Midbrain (tissue), 1 donor: ENCODE measurements at regions not wholly inside any gene's neighbourhood (a gene's known extent, or its start where the extent isn't known, plus 50 kb on each side); places are given as distances from the start of the nearest gene placed in this dataset.

Experiments
- DNase-seq: peaks from one replicate; lab custom pipeline; 2025; lab: John Stamatoyannopoulos, UW

- no peak for DNase-seq
These were observed 330.5 kb downstream of the BUD13 start for GRCh38 chr11:116442238-116442752.

GRCh38 chr11:116439361-116439677, 333.5 kb downstream of the BUD13 start:
- no peak for DNase-seq

GRCh38 chr11:116438651-116439360, 334.0 kb downstream of the BUD13 start:
- DNase-seq, result no peak

GRCh38 chr11:116434986-116435385, 337.8 kb downstream of the BUD13 start:
- DNase-seq, result no peak

- DNase-seq, result no peak
These were observed 340.5 kb downstream of the BUD13 start for GRCh38 chr11:116432301-116432700.

- DNase-seq, result no peak
These were observed 340.9 kb downstream of the BUD13 start for GRCh38 chr11:116431842-116432241.

- DNase-seq, result no peak
These were observed 344.2 kb downstream of the BUD13 start for GRCh38 chr11:116428638-116428975.

DNA sequence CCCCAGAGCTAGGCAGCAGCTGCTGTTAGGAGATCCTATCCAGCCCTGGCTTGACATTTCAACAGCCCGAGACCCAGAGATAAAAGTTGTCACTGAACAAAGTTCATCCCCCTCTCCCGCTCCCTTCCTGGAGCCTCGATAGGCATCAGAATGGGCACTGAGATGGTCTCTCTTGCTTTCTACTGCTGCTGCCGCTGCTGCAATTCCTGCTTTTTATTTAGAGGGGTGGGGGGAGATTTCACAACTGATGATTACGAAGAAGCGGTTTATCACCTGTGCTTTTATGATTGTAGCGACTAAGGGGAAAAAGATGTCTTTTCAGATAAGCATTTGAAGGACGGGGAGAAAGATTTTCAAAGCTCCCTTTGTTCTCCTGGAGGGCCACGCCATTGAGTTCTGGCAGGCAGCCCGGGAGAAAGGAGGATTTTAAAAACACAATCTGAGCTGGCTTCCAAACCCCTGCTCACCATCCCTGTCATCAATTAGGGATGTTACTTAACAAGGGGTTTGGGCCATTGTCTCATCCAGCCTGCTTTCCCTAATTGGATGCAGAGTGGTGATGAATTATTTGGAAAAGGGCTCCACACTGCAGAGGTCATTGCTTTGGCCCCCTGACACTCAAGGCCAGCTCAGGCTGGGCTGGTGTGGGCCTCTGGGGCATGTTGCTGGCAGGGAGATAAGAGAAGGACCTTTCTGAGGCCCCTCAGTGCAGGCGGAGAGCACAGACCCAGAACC, 344.7 kb downstream of the BUD13 start:
- peak; percentile 3 for DNase-seq

DNA sequence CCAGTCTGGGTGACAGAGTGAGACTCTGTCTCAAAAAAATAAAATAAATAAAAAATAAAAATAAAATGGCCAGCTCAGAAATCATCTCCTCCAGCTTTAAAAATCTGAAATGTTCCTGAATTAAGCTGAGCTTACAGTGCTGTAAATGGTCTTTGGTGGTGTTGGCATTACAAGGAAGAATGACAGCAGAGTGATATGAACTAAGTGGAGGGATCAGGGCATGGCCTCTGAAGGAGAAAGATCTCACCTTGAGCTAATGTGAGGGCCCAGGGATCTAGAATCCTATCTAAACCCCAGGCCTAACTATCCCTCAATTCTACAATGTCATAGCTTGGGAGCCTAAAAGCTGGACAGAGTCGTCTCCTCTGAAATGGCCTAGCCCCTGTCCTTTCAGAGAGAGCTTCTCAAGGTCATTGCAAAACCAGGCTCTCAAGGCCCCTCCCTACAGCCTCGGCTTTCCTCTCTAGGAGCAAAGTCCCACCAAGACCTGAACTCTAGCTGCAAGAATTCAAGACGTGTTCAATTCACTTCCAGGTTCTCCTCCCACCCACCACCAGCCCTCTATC, 345.4 kb downstream of the BUD13 start:
- no peak for DNase-seq

DNA sequence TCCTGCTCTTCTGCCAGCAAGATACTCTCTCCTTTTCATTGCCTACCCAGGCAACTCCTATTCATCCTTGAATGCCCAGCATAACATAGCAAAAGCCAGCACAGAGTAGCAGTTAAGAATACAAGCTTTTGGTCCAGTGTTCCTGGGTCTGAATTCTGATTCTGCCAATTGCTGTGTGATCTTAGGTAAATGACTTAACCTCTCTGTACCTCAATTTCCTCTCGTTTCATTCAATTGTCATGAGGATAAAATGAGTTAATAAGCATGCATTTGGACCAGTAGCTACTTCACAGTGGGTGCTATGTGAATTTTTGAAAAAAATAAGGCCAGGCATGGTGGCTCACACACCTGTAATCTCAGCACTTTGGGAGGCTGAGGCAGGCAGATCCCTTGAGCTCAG, 346.0 kb downstream of the BUD13 start:
- no peak for DNase-seq

DNA sequence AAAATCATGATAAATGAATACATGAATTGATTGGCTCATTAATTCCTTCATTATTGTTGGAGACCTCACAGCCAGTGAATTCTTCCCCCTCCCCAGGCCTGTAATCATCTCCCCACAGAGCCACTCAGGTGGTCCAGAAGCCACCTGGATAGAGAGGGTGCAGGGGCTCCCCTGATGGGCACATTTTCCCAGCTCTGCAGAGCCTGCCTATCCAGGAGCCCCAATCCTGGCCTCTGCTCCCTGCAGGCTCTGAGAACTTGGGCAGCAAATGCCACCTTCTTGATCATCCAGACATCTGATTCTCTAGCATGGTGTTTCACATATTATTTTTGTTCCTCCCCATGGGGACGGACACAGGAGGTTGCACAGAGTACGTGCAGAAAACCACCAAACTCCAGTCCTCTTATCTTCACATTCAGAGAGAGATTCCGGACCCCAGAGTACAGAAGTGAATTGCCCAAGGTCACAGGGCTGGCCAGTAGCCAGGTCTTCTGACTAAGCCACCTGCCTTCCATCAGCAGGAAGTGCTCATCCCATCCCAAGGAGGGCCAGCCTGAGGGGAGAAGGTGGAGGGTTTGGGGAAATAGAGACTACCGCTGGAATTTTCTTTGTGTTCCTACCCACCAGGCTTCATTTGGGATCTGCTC, 348.0 kb downstream of the BUD13 start:
- no peak for DNase-seq

GRCh38 chr11:116422956-116423600, 349.7 kb downstream of the BUD13 start:
- no peak for DNase-seq

- no peak for DNase-seq
These were observed 350.2 kb downstream of the BUD13 start for GRCh38 chr11:116422556-116422955.

- DNase-seq, result no peak
These were observed 351.1 kb downstream of the BUD13 start for GRCh38 chr11:116421529-116422185.

DNA sequence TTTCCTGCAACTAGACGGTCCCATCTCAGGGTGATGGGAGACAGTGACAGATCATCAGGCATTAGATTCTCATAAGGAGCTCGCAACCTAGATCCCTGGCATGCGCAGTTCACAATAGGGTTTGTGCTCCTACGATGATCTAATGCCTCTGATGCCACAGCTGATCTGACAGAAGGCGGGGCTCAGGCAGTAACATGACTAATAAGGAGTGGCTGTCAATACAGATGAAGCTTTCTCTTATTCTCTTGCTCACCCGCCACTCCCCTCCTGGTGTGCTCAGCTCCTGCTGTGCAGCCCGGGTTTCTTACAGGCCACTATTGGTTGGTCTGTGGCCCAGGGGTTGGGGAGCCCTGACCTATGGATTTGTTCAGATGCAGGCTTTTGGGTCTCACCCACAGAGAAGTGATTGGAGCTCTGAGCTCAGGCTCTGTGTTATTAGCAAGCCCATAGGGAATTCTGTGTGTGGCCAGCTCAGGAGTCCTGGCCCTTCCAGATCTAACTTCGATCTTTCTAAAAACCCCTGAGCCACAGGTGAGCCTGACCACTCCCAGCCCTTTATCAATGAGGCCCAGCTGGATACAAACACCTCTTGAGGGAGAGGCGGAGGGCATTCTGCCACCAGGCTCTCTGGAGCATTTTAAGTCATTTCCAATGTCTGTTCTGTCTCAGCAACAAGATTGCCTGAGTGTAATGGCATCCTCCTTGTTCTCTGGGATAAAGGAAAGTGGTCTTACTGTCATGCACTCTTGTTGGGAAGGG, 351.8 kb downstream of the BUD13 start:
- no peak for DNase-seq

GRCh38 chr11:116420030-116420429, 352.8 kb downstream of the BUD13 start:
- no peak for DNase-seq

DNA sequence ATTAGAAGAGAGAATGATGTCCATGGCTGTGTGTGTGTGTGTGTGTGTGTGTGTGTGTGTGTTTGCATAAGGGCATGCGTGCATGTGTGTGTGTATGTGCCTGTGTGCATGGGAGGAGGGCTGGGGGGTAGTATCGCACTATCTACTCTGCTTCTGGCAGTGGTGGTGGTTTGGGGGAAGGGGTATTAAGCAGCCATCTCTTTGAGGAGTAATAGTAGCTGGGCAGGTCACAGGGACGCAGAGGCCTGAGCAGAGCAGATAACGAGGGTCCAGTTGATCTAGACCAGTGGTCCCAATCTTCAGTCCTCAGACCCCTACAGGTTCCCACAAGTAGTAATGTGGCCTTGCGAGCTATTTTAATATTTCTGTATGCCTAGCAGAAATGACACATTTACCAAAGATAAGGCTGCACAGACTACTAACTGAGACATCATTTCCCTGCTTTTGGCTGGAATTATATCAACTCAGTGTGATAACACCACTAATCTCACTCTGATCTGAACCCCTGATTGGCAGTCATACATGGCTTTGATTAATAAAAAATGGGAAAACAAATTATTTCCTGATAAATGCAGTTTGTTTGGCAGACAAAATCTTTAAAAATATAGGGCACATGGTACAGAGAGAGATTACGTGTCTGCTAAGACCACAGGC, 354.3 kb downstream of the BUD13 start:
- DNase-seq, result no peak

- no peak for DNase-seq
These were observed 355.9 kb downstream of the BUD13 start for GRCh38 chr11:116416852-116417251.

DNA sequence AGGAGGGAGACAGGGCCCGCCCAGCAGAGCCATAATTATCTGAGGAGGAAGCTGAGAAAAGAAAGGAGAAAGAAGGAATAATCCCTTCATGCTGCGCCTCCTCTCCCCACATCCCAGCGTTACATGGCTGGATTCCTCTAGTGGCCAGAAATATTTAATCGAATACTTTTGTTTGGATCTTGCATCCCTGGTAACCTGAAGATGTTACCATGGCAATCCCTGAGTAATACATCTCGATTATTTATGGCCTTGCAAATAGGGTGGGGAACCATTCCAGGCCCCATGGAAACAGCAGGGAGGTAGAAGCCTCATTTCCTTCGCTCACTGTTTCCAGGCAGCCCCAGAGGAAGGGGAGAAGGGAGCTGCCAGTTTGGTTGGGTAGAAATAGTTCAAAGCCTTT, 357.7 kb downstream of the BUD13 start:
- DNase-seq, result no peak

DNA sequence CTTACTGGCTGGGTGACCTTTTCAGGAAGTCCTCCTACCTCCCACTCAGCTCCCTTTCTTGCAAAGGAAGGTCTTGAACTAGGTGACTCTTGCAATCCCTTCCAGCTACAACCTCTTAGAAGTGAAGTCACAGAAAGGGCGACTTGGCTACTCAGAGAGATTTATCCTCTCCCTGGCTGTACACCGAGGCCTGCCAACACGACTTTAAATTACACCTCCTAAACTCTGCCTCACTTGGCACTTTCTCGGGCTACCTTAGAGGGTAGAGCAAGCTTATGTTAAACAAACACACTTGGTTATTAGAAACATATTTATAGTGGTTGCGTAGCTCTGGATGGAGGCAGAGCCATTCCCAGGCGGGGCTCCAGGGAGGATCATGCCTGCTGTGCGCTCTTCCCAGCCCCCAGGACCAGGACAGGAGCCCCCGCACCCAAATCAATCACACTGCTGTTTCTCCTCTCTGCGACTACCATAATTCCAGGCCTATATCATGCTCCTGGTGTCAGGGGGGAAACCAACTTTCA, 358.4 kb downstream of the BUD13 start:
- no peak for DNase-seq
